ENCODE measurements at regions not wholly inside any gene's neighbourhood (a gene's known extent, or its start where the extent isn't known, plus 50 kb on each side); places are given as distances from the start of the nearest gene placed in this dataset.

GRCh38 chr17:54789101-54789880 lies 111.4 kb upstream of the TOM1L1 start:
- H3K4me3 ChIP-seq: no peak overlapping the region
- H3K27ac ChIP-seq (replicated peaks): no peak overlapping the region
- H3K36me3 ChIP-seq: no peaks in the 10 kb centered on the region
- no peaks in the 10 kb centered on the region for H3K9me3 ChIP-seq (replicated peaks)
- no peaks in the 10 kb centered on the region for H3K27me3 ChIP-seq (ENCODE audit: low read depth)
- TF ChIP-seq CTCF (IDR thresholded peaks at IDR 0.05; ENCODE audit: borderline replicate concordance): no peak
- intact Hi-C loops (cut with micrococcal nuclease): no loop called here
- DNase-seq: no peak
- no peaks in the 10 kb centered on the region for H3K4me1 ChIP-seq

GRCh38 chr17:54793271-54793670 lies 107.4 kb upstream of the TOM1L1 start:
- no peak overlapping the region for H3K27ac ChIP-seq (replicated peaks)
- H3K4me3 ChIP-seq: no peak overlapping the region
- no peaks in the 10 kb centered on the region for H3K9me3 ChIP-seq (replicated peaks)
- no peak for TF ChIP-seq CTCF (IDR thresholded peaks at IDR 0.05; ENCODE audit: borderline replicate concordance)
- H3K4me1 ChIP-seq: no peaks in the 10 kb centered on the region
- DNase-seq: no peak
- intact Hi-C loops (cut with micrococcal nuclease): no loop called here
- H3K27me3 ChIP-seq (ENCODE audit: low read depth): no peaks in the 10 kb centered on the region
- no peaks in the 10 kb centered on the region for H3K36me3 ChIP-seq

GRCh38 chr17:54795046-54795445 lies 105.6 kb upstream of the TOM1L1 start:
- no peak for DNase-seq
- Histone ChIP-seq H3K27ac (replicated peaks) (no peak overlapping the region), H3K36me3 (no peaks in the 10 kb centered on the region), H3K27me3 (ENCODE audit: low read depth) (no peaks in the 10 kb centered on the region), H3K4me1 (no peaks in the 10 kb centered on the region), H3K4me3 (no peak overlapping the region), H3K9me3 (replicated peaks) (peaks cover 9% of the 10 kb centered on the region)
- intact Hi-C loops (cut with micrococcal nuclease): no loop called here
- TF ChIP-seq CTCF (IDR thresholded peaks at IDR 0.05; ENCODE audit: borderline replicate concordance): no peak

DNA sequence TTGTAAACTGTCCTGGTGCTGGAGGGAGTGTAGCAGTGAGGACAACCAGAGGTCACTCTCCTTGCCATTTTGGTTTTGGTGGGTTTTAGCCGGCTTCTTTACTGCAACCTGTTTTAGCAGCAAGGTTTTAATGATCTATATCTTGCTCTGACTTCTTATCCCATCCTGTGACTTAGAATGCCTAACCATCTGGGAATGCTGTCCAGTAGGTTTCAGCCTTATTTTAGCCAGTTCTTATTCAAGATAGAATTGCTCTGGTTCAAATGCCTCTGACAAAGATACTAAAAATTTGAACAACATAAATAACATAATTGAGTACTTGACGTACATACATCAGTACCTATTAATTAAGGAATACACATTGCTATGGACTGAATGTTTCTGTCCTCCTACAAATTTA lies 93.3 kb upstream of the TOM1L1 start:
- Histone ChIP-seq H3K4me3 (no peak overlapping the region), H3K27ac (replicated peaks) (no peak overlapping the region), H3K27me3 (ENCODE audit: low read depth) (no peaks in the 10 kb centered on the region), H3K36me3 (no peaks in the 10 kb centered on the region), H3K4me1 (no peaks in the 10 kb centered on the region), H3K9me3 (replicated peaks) (no peaks in the 10 kb centered on the region)
- intact Hi-C loops (cut with micrococcal nuclease): no loop called here
- no peak for DNase-seq
- no peak for TF ChIP-seq CTCF (IDR thresholded peaks at IDR 0.05; ENCODE audit: borderline replicate concordance)

DNA sequence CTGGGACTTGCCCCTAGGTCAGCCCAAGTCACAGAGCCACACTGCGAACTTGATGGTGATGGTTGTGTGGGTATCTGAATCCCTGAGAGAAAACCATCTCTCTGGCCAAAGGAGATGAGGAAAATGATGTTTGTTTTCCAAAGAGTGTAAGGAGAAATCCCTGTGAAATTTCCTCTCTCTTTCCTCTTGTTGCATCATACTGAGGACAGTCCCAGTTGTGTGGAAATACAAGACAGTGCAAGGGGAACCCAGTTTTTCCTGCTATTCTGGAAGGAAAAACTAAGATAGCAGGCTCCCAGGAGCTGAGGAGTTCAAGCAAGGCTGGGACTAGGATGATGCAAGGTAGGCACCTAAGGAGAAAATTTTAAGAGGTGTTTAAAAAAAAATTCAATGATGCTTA lies 86.8 kb upstream of the TOM1L1 start:
- Histone ChIP-seq H3K27me3 (ENCODE audit: low read depth) (no peaks in the 10 kb centered on the region), H3K36me3 (no peaks in the 10 kb centered on the region), H3K27ac (replicated peaks) (no peak overlapping the region), H3K9me3 (replicated peaks) (no peaks in the 10 kb centered on the region), H3K4me1 (no peaks in the 10 kb centered on the region), H3K4me3 (no peak overlapping the region)
- no peak for DNase-seq
- intact Hi-C loops (cut with micrococcal nuclease): no loop called here
- no peak for TF ChIP-seq CTCF (IDR thresholded peaks at IDR 0.05; ENCODE audit: borderline replicate concordance)
